ENCODE measurements at regions not wholly inside any gene's neighbourhood (a gene's known extent, or its start where the extent isn't known, plus 50 kb on each side); places are given as distances from the start of the nearest gene placed in this dataset.
"Not testable (repeated sequence)": the region's sequence is repeated elsewhere in the genome, so short reads cannot be mapped to it uniquely, and the experiment has no call there.

DNA sequence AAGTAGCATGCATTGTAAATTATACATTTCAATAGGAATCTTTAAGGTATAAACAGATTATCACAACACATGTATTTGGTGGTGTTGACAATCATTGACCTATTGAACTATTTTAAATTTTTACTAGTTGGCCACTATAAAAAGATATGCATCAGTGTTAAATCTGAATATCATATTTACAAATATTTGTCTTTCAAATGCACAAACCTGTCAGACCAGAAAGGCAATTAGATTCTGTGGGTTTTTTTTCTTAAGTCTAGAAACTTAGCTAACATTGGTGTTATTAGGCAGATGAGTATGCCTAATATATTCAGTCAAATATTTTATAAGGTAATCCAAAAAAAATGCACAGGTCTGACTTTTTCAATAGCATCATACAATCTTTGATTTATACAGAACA is 241.4 kb upstream of the DGKB start:
- no peak for DNase-seq (ENCODE audit: low spot score)

DNA sequence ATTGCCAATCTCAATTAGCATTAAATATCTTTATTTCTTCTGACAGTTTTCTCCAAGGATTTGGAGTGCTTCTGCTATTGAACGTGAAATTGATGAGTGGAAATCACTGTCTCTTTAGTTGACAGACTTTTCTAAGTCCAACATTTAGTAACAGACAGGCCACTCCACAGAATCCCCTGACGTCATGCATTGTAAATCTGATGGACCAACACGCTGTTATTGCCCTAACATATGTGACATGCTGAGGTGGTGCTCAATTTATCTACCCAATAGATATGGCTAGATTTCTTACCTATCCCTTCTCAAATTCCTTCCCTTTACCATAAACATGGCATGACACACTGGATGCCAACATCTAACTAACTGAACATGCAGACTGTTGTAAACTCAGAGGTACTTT is 240.6 kb upstream of the DGKB start:
- no peak for DNase-seq (ENCODE audit: low spot score)

DNA sequence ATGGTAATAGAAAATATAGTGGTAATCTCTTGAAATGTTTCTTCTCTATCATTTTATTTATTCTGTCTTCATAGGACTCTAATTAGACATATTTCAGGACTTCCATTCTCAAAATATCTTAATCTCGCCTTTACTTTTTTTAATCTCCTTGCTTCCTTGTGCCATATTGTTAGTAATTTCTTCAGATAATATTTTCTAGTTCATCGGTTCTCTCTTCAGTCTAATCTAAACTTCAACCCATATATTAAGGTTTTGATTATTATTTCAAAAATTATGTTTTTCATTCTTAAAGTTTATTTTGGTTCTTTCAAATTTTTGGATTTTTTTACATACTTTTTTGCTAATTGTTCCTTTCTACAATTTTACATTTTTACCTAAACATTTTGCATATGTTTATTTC is 237.9 kb upstream of the DGKB start:
- no peak for DNase-seq (ENCODE audit: low spot score)

DNA sequence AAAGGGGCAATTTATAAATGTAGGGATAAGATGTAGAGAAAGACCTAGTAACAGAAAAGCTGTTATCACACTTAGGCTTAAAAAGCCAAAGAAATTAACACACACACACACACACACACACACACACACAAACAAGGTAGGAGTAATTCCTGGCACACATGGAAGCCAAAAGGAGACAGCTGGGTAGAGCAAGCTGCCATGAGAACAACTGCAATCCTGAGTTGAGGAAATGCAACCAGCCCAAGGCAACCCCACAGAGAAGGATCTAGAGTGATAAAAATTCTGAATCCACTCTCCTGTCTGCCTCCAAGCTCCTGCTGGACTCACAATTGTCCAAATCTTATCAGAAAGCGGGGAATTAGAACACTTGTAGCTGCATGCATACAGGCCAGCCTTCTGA is 229.1 kb upstream of the DGKB start:
- DNase-seq (ENCODE audit: low spot score): no peak

DNA sequence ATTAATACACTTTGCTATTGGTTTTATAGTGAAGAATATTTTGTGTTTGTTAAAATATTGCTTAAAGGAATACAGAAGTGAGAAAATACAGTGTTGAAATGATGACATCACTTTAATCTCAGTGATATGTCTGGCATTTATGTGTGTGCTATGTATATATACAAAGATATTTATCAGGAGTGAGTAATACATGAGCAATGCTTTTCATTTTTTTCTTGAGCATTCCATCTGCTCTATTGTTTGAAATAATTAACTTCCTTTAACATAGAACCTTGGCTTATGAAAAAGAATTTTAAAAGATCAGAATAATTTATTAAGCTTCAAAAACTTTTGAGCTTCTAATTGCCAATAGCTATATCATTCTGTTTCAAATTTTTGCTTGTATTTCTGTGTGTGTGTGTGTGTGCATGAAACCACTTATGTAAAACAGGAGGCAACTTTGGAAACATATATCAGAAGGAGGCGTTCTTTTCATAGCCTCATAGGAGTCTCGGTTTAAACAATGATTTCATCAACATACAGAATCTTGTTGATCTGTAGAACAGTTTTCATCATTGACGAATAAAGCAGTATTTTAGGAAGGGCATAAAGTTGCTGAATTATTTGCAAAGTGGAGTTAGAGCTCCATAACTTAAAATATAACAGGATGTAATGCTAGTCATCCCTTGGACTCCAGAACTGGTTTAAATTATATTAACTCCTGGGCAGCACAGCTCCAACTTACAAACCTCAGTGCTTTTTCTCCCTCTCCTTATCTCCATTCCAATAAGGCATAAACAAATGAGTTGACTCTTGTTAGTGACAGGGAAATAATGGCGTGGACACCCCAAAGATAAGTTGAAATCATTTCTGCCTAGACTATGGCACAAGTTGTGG is 228.4 kb upstream of the DGKB start:
- DNase-seq (ENCODE audit: low spot score): peak; percentile 17

DNA sequence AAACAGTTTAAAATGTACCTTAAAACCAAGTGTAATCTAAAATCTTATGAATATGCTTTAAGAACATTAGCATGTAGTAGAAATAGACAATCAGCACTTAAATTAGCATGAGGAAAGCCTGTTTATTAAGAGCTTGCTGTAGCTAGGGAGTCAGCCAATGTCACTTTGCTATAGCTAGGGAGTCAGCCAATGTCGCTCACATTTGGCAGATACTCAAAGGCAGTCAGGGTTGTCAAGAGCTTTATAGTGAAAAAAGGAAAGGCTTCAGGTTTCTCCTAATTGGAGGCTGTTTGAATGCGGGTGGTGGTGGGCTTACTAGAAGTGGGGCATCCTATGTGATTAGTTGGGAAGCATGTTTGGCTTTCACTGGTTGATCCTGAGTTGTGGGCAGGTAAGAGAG is 226.2 kb upstream of the DGKB start:
- DNase-seq (ENCODE audit: low spot score): no peak

DNA sequence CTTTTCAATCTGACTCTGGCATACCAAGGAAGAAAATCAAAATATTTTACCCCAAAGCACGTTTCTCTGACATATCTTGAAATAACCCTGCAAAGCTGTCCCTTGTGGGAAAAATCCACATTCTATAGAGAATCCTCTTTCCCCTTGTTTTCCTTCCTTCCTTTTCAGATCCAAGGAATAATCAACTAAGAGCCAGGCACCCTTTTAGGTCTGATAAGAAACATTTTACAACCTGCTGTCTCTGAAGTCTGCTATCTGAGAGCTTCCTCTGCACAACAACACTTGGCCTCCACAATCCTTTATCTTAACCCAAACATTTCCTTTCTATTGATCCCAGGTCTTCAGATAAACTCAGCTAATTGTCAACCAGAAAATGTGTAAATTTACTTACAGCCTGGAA is 224.1 kb upstream of the DGKB start:
- not testable (repeated sequence) for DNase-seq (ENCODE audit: low spot score)

DNA sequence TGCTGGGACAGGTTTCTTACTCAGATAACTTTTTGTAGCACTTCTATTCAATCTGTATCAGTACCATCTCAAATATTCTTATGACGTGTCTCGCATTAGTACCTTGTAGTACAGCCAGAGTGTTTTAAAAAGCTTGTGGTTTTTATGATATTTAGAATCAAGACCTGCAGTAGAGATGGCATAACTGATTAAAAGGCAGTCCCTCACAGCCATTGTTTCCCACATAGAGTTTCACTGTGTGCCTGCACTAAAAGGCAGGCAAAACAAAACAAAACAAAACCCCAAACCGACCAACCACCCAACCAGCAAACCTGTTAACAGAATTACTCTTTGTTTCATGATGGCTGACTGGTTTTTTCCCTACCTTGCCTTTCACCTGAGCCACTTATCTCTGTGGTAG is 221.3 kb upstream of the DGKB start:
- no peak for DNase-seq (ENCODE audit: low spot score)

DNA sequence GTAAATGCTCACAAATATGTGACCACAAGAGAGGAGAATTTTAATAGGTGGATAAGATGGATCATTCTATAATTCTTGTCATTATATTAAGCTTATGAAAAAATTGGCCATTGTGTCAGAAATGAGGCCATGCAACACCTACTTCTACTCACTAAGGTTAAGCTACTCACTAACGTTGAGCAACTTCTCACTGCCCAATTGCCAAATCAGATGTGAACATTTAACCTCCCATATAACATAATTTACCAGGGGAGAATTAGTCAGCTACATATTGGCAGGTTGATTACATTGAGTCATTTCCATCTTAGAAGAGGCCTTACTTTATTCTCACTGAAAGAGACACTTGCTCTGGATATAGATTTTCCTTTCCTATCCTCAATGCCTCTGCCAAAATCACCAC is 211.2 kb upstream of the DGKB start:
- DNase-seq (ENCODE audit: low spot score): no peak

DNA sequence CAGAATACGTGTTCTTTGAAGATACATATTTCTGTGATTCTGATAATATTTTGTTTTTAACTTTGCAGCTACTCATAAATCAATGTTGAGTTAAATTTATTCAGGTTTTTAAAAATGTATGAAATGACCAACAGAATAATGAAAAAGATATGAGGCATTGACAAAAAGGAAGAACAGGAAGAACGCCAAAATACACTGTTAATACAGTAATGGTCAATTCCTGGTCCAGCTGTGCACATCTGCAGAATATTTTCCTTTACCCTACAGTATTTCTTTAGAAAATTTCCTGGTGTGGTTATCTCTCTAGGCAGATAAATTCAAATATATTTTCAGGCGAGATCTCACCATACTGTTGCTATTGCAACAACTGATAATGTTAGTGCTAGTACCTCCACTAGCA is 203.2 kb upstream of the DGKB start:
- no peak for DNase-seq (ENCODE audit: low spot score)

DNA sequence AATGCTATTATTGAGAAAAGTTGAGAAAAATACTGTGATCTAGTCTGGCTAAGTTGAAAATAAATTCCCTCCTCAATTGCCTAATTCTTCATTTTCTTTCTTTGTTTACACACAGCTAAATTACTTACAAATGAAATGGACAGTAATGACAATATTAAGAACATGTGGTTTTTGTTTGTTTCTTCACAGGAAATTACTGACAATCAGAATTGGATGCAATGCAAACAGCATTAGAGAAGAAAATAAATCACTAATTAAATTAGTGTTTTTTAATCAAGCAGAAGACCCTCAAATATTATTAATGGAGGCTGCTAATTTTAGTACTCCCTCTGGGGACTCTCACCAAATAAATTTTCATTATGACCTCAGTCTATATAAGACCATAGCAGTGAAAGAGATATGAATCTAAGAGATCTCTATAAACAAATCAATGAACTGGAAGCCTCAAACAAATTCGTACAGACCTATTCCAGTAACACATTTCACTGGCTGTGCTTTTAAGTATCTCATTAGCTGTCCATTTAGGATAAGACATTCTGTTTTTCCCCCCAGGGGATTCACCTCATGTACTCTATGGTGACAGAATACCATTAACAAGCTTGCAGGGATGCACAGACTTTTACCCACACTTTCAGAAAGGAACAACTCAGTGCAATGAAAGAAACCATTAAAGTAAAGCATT is 202.0 kb upstream of the DGKB start:
- DNase-seq (ENCODE audit: low spot score): no peak

DNA sequence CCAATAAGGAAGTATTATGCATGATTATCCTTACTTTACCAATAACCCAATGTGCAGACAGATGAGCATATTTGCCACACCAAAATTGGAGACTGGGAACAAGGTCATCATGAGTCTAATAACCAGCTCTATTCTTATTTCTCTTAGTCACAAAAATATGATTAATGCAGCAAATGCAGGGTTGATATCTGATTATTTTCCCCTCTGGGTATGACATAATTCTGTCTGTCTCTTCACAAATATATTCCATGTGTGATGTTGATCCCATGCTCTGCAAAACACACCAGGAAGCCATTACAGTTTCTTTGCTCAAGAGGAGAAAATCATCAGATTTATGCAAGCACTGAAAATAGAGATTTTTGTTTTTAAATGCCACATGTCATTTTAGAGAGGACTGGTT is 196.5 kb upstream of the DGKB start:
- DNase-seq (ENCODE audit: low spot score): no peak

DNA sequence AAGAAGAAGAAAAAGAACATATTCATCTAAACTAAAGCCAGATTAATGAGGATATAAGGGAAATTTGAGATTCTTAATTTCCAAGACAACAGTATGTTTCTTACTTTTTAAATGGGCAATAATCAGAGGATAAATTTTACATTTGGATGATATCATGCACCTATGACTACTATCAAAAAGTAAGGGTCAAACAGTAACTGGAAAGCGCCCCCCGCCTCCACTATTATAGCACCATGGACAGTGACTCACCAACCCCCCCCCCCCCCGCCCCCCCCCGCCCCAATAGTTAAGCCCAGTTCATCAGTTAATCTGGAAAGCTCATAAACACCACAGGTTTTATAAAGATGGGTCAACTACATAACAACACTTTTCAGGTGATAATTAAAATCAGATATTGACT is 194.3 kb upstream of the DGKB start:
- DNase-seq (ENCODE audit: low spot score): no peak

DNA sequence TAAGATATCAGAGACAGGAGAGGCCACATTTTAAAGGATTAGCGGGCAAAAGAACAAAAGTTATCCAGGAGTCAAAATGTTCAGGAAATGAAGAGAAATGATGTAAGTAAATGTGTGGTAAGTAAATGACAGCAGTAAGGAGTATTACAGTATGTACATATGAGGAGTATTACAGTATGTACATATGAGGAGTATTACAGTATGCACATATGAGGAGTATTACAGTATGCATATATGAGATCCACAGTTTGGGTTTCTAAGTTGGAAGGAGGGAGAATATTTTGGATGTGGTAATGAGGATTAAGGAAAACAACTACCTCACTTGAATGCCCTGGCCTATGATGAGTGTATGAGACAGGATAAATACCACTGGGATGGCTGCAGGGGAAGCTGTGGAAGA is 192.4 kb upstream of the DGKB start:
- no peak for DNase-seq (ENCODE audit: low spot score)

DNA sequence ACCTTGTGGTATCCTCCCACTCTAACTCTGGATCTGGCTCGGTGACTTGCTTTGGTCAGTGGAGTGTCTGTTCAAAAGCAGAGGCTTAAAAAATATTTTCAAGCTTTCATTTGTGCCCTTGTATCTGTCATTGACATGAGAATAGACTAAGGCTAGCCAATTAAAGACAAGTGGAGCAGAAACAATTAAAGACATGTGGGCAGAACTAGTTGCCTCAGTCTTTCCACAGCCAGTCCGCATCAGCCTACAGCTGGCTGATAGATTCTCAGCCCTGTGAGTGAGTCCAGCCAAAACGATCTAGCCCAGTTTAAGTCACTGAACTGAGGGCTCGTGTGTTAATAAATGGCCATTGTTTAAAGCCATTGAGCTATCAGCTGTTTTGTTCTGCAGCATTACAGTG is 185.2 kb upstream of the DGKB start:
- no peak for DNase-seq (ENCODE audit: low spot score)

DNA sequence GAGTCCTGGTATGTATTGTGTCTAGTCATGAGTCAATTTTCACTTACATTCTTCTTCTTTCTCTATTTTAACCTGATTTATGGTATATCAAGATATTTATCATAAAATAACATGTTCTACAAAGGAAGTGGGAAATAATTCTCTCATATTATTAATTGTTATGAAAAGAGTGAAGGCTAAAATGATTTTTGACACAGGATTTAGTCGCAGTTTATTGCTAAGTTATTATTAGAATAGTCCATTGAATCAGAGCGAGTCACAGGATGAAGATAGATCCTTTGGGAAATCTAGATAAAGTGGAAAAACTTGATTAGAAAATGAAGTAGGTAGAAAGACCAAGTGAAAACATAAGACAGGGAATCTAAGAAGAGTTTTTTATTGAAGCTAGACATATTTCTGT is 184.3 kb upstream of the DGKB start:
- DNase-seq (ENCODE audit: low spot score): no peak

DNA sequence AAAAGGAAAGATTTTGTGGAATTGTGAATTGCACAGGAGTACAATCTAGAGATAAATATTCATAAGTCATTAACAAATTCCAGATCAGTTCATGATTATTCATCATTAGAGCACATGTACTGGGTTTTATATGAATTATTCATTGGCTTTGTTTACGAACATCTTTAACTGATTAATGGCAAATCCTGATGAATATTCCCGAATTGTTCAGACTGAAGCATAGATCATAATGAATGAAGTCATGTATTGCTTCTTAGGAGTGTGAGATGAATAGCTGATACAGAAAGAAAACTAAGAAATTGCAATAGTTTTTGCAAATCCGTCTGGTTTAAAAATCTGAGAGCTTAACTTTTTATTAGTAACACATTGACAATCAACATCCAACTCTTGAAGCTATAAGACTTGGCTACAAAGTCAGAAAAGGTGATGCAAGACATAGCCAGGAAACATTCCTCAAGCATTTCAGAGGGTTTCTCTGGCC is 183.6 kb upstream of the DGKB start:
- no peak for DNase-seq (ENCODE audit: low spot score)

DNA sequence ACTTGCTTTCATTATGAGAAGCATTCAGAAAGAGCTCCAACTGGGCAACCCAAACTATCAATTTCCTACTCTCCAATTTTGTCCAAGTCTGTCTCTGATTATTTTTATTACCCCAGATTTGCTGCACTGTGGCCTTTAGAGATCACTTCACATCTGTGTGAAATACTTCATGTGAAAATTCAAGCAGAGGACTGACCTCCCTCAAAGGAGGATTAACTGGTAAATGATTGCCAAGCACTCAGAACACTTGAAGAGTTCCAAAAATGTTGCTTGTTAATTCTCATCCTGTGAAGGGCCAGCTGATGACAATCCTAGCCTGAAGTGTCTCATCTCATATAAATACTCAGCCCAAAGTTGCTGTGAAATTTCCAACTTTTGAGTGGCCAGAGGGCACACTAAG is 182.8 kb upstream of the DGKB start:
- DNase-seq (ENCODE audit: low spot score): no peak

DNA sequence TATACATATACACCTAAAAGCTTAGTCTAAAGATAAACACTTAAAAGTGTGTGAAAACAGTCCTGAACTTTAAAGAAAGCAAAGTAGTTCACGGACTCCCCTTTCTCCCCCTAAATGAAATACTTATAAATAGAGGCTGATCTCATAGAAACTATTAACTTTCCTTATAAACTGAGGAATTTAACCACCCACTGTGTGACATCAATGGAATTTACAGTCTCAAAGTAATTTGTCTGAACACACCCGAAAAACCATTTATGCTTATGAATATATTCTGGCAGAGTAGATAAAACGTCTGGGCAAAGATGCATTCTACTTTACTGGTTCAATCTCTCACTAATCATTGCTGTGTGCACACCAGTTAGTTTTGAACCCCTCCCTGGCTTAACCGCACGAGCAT is 181.8 kb upstream of the DGKB start:
- no peak for DNase-seq (ENCODE audit: low spot score)

DNA sequence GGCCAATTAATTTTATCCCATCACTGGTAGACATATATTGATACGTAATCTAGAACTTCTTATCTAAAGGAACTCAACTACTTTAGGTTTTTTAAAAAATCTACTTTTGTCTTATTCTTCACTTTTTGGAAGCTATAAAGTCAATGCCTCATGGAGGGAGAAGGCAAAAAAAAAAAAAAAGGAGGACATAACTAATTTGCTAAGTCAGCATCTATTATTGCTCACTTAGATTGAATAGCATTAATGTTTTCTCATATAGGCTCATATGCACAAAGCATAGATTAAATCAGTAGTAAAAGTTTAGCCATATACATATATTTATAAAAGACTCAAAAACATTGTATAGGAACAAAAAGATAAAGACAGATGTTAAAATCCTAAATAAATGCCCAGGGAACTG is 179.3 kb upstream of the DGKB start:
- no peak for DNase-seq (ENCODE audit: low spot score)

DNA sequence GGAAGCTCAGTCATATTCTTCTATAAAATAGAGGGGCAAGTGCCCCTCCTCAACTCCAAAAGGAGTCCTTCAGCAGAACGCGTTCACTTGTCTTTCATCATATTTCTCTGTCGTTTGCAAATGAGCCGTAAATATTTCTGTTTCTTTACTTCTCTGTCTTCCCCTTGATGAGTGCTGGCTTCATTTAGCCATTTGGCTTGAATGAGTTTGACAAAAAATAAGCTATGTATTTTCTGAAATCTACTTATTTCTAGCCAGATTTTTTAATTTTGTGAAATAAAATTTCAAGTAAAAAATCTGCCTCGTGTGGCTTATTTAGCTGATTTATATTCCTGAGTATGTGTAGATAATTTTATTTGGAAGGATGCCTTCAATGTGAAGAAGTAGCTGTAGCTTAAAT is 170.8 kb upstream of the DGKB start:
- no peak for DNase-seq (ENCODE audit: low spot score)

DNA sequence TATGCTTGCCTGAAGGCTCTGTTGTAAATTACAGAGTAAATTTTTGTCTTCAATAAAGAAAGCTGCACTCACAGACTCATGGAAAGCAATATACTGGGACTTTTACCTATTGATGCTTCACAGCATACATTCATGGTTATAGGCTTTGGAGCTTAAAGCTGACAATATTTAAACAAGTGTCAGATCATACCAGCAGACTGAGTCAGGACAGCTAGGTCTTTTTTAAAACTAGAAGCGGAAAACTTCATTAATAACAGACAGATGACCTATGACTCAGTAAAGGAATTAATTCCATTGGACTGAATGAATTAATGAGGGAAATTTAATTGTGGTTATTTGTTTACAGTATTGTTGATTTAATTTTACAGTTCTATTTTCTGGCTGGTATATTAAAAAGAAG is 165.8 kb upstream of the DGKB start:
- no peak for DNase-seq (ENCODE audit: low spot score)

DNA sequence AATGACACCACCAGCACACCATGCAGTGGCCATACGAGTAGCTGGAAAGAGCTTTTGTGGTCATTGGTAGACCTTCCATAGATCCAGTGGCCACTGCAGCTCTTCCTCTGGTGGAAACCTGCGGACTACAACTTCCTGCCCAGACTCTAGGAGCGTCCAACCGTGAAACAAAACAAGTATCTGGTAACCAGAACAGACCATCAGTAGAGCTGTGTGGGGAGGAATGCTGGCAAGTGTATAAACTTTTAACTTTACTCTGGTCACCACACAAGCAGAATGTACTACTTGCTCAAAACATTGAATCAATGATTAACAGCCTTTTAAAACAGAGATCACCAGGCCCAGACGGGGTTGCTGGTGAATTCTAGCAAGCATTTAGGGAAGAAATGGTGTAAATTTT is 154.7 kb upstream of the DGKB start:
- DNase-seq (ENCODE audit: low spot score): no peak

DNA sequence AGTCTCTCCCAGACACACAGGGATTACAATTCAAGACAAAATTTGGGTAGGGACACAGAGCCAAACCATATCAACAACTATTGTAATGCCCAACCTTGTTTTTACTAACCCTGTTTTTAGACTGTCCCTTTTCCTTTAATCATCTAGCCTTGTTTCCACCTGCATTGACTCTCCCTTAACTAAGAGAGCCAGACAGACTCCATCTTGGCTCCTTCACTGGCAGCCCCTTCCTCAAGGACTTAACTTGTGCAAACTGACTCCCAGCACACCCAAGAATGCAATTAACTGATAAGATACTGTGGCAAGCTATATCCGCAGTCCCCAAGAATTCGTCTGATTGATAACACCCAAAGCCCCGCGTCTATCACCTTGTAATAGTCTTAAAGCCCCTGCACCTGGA is 151.8 kb upstream of the DGKB start:
- DNase-seq (ENCODE audit: low spot score): not testable (repeated sequence)

Data from RKO (cell line).